OCI-LY1 (cell line): ENCODE measurements at regions not wholly inside any gene's neighbourhood (a gene's known extent, or its start where the extent isn't known, plus 50 kb on each side); places are given as distances from the start of the nearest gene placed in this dataset.

Experiments used
- H2AFZ ChIP-seq: fragments of 200-600 bp; sonication (generic), shearing (Covaris generic); 2 replicates; pipeline ENCODE4 v1.6.0; 2014; ENCODE audit warnings: antibody characterized with exemption, mild to moderate bottlenecking, low read length
- H3F3A ChIP-seq: fragments of 200-600 bp; sonication (generic), shearing (Covaris generic); 2 replicates; pipeline ENCODE4 v1.6.0; 2014; ENCODE audit warnings: mild to moderate bottlenecking, antibody characterized with exemption, low read length, moderate library complexity; ENCODE audit not compliant: insufficient read depth
- H3K27ac ChIP-seq: fragments of 200-600 bp; sonication (generic); 2 replicates; pipeline ENCODE4 v1.5.1; 2014; ENCODE audit warnings: low read length, mixed run types, mild to moderate bottlenecking, low read depth; ENCODE audit not compliant: poor library complexity, severe bottlenecking
- H3K27me3 ChIP-seq: fragments of 200-600 bp; sonication (generic); 2 replicates; pipeline ENCODE4 v1.6.0; 2014; ENCODE audit warnings: antibody characterized with exemption, mild to moderate bottlenecking, low read length, moderate library complexity; ENCODE audit not compliant: insufficient read depth
- H3K36me3 ChIP-seq: fragments of 200-600 bp; sonication (generic); 2 replicates; pipeline ENCODE4 v1.6.1; 2014; ENCODE audit warnings: mild to moderate bottlenecking, antibody characterized with exemption, low read length, moderate library complexity, mixed read lengths; ENCODE audit not compliant: insufficient read depth
- H3K4me1 ChIP-seq: fragments of 200-600 bp; sonication (generic); 2 replicates; pipeline ENCODE4 v1.5.1; 2014; ENCODE audit warnings: mild to moderate bottlenecking, low read length, moderate library complexity; ENCODE audit not compliant: insufficient read depth, severe bottlenecking
- H3K4me2 ChIP-seq: fragments of 200-600 bp; sonication (generic), shearing (Covaris generic); 2 replicates; pipeline ENCODE4 v1.6.1; 2014; ENCODE audit warnings: low read length
- H3K4me3 ChIP-seq: fragments of 200-600 bp; sonication (generic); 2 replicates; pipeline ENCODE4 v1.5.1; 2014; ENCODE audit warnings: low read length, low read depth, mild to moderate bottlenecking, mixed read lengths; ENCODE audit not compliant: poor library complexity, severe bottlenecking
- H3K79me2 ChIP-seq: fragments of 200-600 bp; shearing (Covaris generic); 2 replicates; pipeline ENCODE4 v1.6.1; 2016; ENCODE audit warnings: mixed run types, low read length, mixed read lengths; ENCODE audit not compliant: insufficient read depth
- H3K9ac ChIP-seq: fragments of 200-600 bp; sonication (generic), shearing (Covaris generic); 2 replicates; pipeline ENCODE4 v1.6.1; 2014; ENCODE audit warnings: mild to moderate bottlenecking, low read length, mixed read lengths
- H3K9me2 ChIP-seq: fragments of 200-600 bp; sonication (generic), shearing (Covaris generic); 2 replicates; pipeline ENCODE4 v1.6.1; 2014; ENCODE audit warnings: low read depth, mild to moderate bottlenecking, low read length, mixed read lengths
- H3K9me3 ChIP-seq: fragments of 200-600 bp; shearing (Covaris generic); 2 replicates; pipeline ENCODE4 v1.6.1; 2014; ENCODE audit warnings: low read length, mixed read lengths
- H4K20me1 ChIP-seq: fragments of 200-600 bp; sonication (generic), shearing (Covaris generic); 2 replicates; pipeline ENCODE4 v1.6.0; 2016; ENCODE audit warnings: mild to moderate bottlenecking, low read length; ENCODE audit not compliant: insufficient read depth
- CTCF ChIP-seq: fragments of 200-600 bp; sonication (generic), shearing (Covaris generic); IDR thresholded peaks from 2 replicates; pipeline ENCODE4 v1.5.1; 2017; ENCODE audit warnings: mild to moderate bottlenecking, antibody characterized with exemption, low read length, moderate library complexity, mixed read lengths
- EZH2 ChIP-seq: fragments of 200-600 bp; sonication (generic), shearing (Covaris generic); IDR thresholded peaks from 2 replicates; pipeline ENCODE4 v1.8.0; 2017; ENCODE audit warnings: borderline replicate concordance, mixed run types, mild to moderate bottlenecking, antibody characterized with exemption, low read length, moderate library complexity, mixed read lengths

DNA sequence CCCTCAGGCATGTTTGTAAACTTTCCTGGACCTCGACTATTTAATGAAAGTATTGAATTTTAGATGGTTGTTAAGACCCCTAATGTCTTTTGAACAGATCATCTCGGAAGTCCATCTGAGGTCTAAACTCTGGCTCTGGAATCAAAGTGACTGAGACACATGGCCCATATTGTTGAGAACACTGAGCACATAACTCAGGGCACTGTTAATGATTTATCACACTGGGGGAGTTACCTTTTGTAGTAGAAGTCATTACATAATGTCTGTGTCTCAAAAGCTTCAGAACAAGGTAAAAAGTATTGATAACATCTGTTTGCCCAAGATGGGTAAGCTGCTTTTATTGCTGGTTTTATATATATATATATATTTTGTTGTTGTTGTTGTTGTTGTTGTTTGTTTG, 103.4 kb upstream of the HS3ST1 start:
- Histone ChIP-seq H2AFZ (no peak overlapping the region), H4K20me1 (no peaks in the 10 kb centered on the region), H3F3A (no peaks in the 10 kb centered on the region), H3K9me3 (no peaks in the 10 kb centered on the region), H3K4me2 (no peak overlapping the region), H3K79me2 (no peaks in the 10 kb centered on the region), H3K4me1 (no peaks in the 10 kb centered on the region), H3K9me2 (no peaks in the 10 kb centered on the region), H3K36me3 (no peaks in the 10 kb centered on the region), H3K9ac (no peak overlapping the region), H3K4me3 (no peak overlapping the region), H3K27me3 (no peaks in the 10 kb centered on the region), H3K27ac (no peak overlapping the region)
- no peak for TF ChIP-seq CTCF
- no peak for TF ChIP-seq EZH2

DNA sequence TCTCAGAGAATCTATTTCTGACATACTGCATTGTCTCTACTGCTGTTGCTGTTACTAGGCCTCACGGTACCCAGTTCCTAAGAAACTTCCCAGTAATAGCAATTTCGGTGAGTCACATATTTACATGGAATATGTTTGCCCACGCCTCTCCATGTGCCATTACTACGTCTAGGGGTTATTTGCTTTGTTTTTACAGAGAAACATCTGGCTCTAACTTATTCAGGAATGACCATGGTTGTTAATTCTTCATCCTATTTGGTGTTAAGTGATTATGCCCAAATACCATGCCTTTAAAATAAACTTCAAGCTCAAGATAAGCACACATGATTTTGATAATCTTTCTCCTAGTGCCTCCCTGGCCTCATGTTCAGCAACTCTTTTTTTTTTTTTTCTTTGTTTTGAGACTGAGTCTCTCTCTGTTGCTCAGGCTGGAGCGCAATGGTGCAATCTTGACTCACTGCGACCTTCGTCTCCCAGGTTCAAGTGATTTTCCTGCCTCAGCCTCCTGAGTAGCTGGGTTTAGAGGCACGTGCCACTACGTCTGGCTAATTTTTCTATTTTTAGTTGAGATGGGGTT, 101.0 kb upstream of the HS3ST1 start:
- Histone ChIP-seq H4K20me1 (no peaks in the 10 kb centered on the region), H3K9me3 (no peaks in the 10 kb centered on the region), H3K27ac (no peak overlapping the region), H3K79me2 (no peaks in the 10 kb centered on the region), H2AFZ (no peak overlapping the region), H3K4me1 (no peaks in the 10 kb centered on the region), H3K9me2 (no peaks in the 10 kb centered on the region), H3F3A (no peaks in the 10 kb centered on the region), H3K4me3 (no peak overlapping the region), H3K4me2 (no peak overlapping the region), H3K27me3 (no peaks in the 10 kb centered on the region), H3K9ac (no peak overlapping the region), H3K36me3 (no peaks in the 10 kb centered on the region)
- no peak for TF ChIP-seq EZH2
- no peak for TF ChIP-seq CTCF

DNA sequence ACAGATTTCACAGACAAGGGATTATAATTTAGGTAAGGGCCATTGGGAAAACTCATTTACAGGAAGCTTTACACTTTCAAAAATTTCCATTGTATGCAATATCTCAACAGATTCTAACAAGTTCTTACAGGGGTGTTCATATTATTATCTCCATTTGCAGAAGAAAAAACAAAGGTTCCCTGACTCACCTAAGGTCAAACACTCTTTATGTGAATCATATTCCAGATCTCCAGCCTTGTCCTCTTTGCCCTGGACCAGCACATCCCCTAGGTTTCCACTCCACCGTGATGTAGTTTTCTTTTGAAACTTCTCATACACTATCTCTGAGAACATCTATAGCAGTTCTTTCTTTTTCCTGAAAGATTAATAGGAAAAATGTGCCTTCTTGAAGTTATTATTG, 96.4 kb upstream of the HS3ST1 start:
- Histone ChIP-seq H3K79me2 (no peaks in the 10 kb centered on the region), H2AFZ (no peak overlapping the region), H3K4me3 (no peak overlapping the region), H3K9me3 (no peaks in the 10 kb centered on the region), H3K9ac (no peak overlapping the region), H3K4me1 (no peaks in the 10 kb centered on the region), H3K27me3 (no peaks in the 10 kb centered on the region), H3K36me3 (no peaks in the 10 kb centered on the region), H3K9me2 (no peaks in the 10 kb centered on the region), H3K27ac (no peak overlapping the region), H3K4me2 (no peak overlapping the region), H3F3A (no peaks in the 10 kb centered on the region), H4K20me1 (no peaks in the 10 kb centered on the region)
- TF ChIP-seq CTCF (no peak), EZH2 (no peak)
